GM23338 (cell line): ENCODE measurements at regions not wholly inside any gene's neighbourhood (a gene's known extent, or its start where the extent isn't known, plus 50 kb on each side); places are given as distances from the start of the nearest gene placed in this dataset.

Experiments
- CREB1 ChIP-seq: fragments of 250-450 bp; sonication (Bioruptor Pico); IDR thresholded peaks from 2 replicates; pipeline ENCODE4 v1.5.0; 2020; ENCODE audit warnings: low read depth, mild to moderate bottlenecking, moderate library complexity
- EZH2 ChIP-seq: fragments of 200-600 bp; sonication (generic); IDR thresholded peaks from one replicate; pipeline ENCODE4 v1.8.0; 2017; ENCODE audit warnings: antibody characterized with exemption, mild to moderate bottlenecking, low read depth; ENCODE audit not compliant: unreplicated experiment
- ZNF462 ChIP-seq: fragments of 250-450 bp; sonication (Bioruptor Pico); IDR thresholded peaks from 2 replicates; pipeline ENCODE4 v1.5.0; 2020; ENCODE audit warnings: mild to moderate bottlenecking, moderate library complexity
- TF ChIP-seq, protein P1 (sequence below), 2 experiments: fragments of 200-600 bp in 1 of 2; sonication (generic) in 1 of 2; conservative IDR thresholded peaks; 2 replicates each; pipeline versions ENCODE4 v1.5.1 to v1.6.1; 2016 to 2017; ENCODE audit warnings: antibody characterized with exemption in 2 of 2, low read depth in 2 of 2, mild to moderate bottlenecking in 2 of 2, moderate library complexity in 1 of 2

GRCh38 chr13:50523307-50523706, 320.2 kb downstream of the DLEU7 start:
- no peak for TF ChIP-seq ZNF462 (CRISPR knock-in tag)
- TF ChIP-seq, protein P1, sequence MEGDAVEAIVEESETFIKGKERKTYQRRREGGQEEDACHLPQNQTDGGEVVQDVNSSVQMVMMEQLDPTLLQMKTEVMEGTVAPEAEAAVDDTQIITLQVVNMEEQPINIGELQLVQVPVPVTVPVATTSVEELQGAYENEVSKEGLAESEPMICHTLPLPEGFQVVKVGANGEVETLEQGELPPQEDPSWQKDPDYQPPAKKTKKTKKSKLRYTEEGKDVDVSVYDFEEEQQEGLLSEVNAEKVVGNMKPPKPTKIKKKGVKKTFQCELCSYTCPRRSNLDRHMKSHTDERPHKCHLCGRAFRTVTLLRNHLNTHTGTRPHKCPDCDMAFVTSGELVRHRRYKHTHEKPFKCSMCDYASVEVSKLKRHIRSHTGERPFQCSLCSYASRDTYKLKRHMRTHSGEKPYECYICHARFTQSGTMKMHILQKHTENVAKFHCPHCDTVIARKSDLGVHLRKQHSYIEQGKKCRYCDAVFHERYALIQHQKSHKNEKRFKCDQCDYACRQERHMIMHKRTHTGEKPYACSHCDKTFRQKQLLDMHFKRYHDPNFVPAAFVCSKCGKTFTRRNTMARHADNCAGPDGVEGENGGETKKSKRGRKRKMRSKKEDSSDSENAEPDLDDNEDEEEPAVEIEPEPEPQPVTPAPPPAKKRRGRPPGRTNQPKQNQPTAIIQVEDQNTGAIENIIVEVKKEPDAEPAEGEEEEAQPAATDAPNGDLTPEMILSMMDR (conservative IDR thresholded peaks at IDR 0.05; ENCODE audit: low read depth in 2 of 2): no peak
- TF ChIP-seq CREB1: no peak
- TF ChIP-seq EZH2: no peak
